Neural cell (in vitro differentiated cells): ENCODE measurements at regions not wholly inside any gene's neighbourhood (a gene's known extent, or its start where the extent isn't known, plus 50 kb on each side); places are given as distances from the start of the nearest gene placed in this dataset.

Experiments
- H2AFZ ChIP-seq: fragments of 200-600, 300-800 bp; sonication (generic), shearing (Covaris generic); 2 replicates; pipeline ENCODE4 v1.6.0; 2014; ENCODE audit warnings: low read depth, mild to moderate bottlenecking, antibody characterized with exemption, low read length, moderate library complexity
- H3F3A ChIP-seq: fragments of 200-600 bp; shearing (Covaris generic); 2 replicates; pipeline ENCODE4 v1.6.1; 2016; ENCODE audit warnings: mild to moderate bottlenecking, moderate library complexity, mixed read lengths, antibody characterized with exemption, low read length; ENCODE audit not compliant: insufficient read depth, poor library complexity, severe bottlenecking
- H3K27ac ChIP-seq: fragments of 200-600, 300-800 bp; sonication (generic), shearing (Covaris generic); 2 replicates; pipeline ENCODE4 v1.5.1; 2014; ENCODE audit warnings: mild to moderate bottlenecking, low read length, moderate library complexity
- H3K27me3 ChIP-seq: fragments of 300-800, 200-600 bp; sonication (generic), shearing (Covaris generic); 2 replicates; pipeline ENCODE4 v1.6.0; 2014; ENCODE audit warnings: mild to moderate bottlenecking, low read depth, low read length, moderate library complexity; ENCODE audit not compliant: insufficient read depth
- H3K36me3 ChIP-seq: fragments of 300-800, 200-600 bp; sonication (generic), shearing (Covaris generic); 2 replicates; pipeline ENCODE4 v1.5.1; 2014; ENCODE audit warnings: mild to moderate bottlenecking, antibody characterized with exemption, low read length, moderate library complexity; ENCODE audit not compliant: insufficient read depth
- H3K4me2 ChIP-seq: fragments of 300-800, 200-600 bp; sonication (generic), shearing (Covaris generic); 2 replicates; pipeline ENCODE4 v1.6.0; 2014; ENCODE audit warnings: mild to moderate bottlenecking, low read length
- H3K4me3 ChIP-seq: fragments of 300-800, 200-600 bp; sonication (generic), shearing (Covaris generic); 2 replicates; pipeline ENCODE4 v1.5.1; 2014; ENCODE audit warnings: mild to moderate bottlenecking, low read length, moderate library complexity
- H3K79me2 ChIP-seq: fragments of 200-600 bp; shearing (Covaris generic); replicated peaks from 2 replicates; pipeline ENCODE4 v1.6.0; 2014; ENCODE audit warnings: mild to moderate bottlenecking, low read length, moderate library complexity; ENCODE audit not compliant: insufficient read depth
- H3K9ac ChIP-seq: fragments of 300-800, 200-600 bp; sonication (generic), shearing (Covaris generic); 2 replicates; pipeline ENCODE4 v1.6.1; 2016; ENCODE audit warnings: mild to moderate bottlenecking, low read length, mixed read lengths
- H3K9me2 ChIP-seq: fragments of 200-600 bp; shearing (Covaris generic); 2 replicates; pipeline ENCODE4 v1.6.1; 2016; ENCODE audit warnings: mild to moderate bottlenecking, low read length, mixed read lengths; ENCODE audit not compliant: insufficient read depth
- H3K9me3 ChIP-seq: fragments of 200-600, 300-800 bp; sonication (generic), shearing (Covaris generic); 2 replicates; pipeline ENCODE4 v1.6.1; 2016; ENCODE audit warnings: mild to moderate bottlenecking, mixed run types, low read length, moderate library complexity, mixed read lengths
- H4K20me1 ChIP-seq: fragments of 200-600 bp; shearing (Covaris generic); 2 replicates; pipeline ENCODE4 v1.6.1; 2016; ENCODE audit warnings: mild to moderate bottlenecking, mixed run types; ENCODE audit not compliant: insufficient read depth
- EP300 ChIP-seq: fragments of 450-650 bp; conservative IDR thresholded peaks from 2 replicates; pipeline ENCODE4 v1.6.1; 2014; ENCODE audit warnings: antibody characterized with exemption, mild to moderate bottlenecking, moderate library complexity; ENCODE audit not compliant: poor library complexity, severe bottlenecking
- EZH2 ChIP-seq: fragments of 200-600, 300-800 bp; shearing (Covaris generic), sonication (generic); IDR thresholded peaks from 2 replicates; pipeline ENCODE4 v1.6.1; 2014; ENCODE audit warnings: antibody characterized with exemption, low read length, borderline replicate concordance, mild to moderate bottlenecking; ENCODE audit not compliant: insufficient read depth, poor library complexity, severe bottlenecking
- MXI1 ChIP-seq: fragments of 450-650 bp; conservative IDR thresholded peaks from 2 replicates; pipeline ENCODE4 v1.6.1; 2014; ENCODE audit warnings: antibody characterized with exemption, mild to moderate bottlenecking; ENCODE audit not compliant: poor library complexity, severe bottlenecking
- POLR2AphosphoS5 ChIP-seq: IDR thresholded peaks from 2 replicates; pipeline ENCODE4 v1.6.1; 2012
- RAD21 ChIP-seq: fragments of 450-650 bp; conservative IDR thresholded peaks from 2 replicates; pipeline ENCODE4 v1.6.1; 2014; ENCODE audit warnings: antibody characterized with exemption, mild to moderate bottlenecking, moderate library complexity
- REST ChIP-seq: IDR thresholded peaks from 2 replicates; pipeline ENCODE4 v1.6.1; 2012; ENCODE audit warnings: borderline replicate concordance
- SMC3 ChIP-seq: fragments of 450-650 bp; conservative IDR thresholded peaks from 2 replicates; pipeline ENCODE4 v1.6.1; 2014; ENCODE audit warnings: antibody characterized with exemption, mild to moderate bottlenecking, moderate library complexity; ENCODE audit not compliant: poor library complexity
- TAF1 ChIP-seq: IDR thresholded peaks from 2 replicates; pipeline ENCODE4 v1.6.1; 2012; ENCODE audit warnings: low read depth
- TF ChIP-seq, protein P1 (sequence below): fragments of 450-650 bp; IDR thresholded peaks from 2 replicates; pipeline ENCODE4 v1.5.1; 2014; ENCODE audit warnings: antibody characterized with exemption, mild to moderate bottlenecking, moderate library complexity; ENCODE audit not compliant: poor library complexity, severe bottlenecking

GRCh38 chr4:25590171-25590570 lies 65.5 kb upstream of the SLC34A2 start:
- H3F3A ChIP-seq = no peaks in the 10 kb centered on the region
- no peaks in the 10 kb centered on the region for H3K79me2 ChIP-seq
- no peak for TF ChIP-seq MXI1
- no peak for TF ChIP-seq REST
- TF ChIP-seq RAD21 = no peak
- TF ChIP-seq, protein P1, sequence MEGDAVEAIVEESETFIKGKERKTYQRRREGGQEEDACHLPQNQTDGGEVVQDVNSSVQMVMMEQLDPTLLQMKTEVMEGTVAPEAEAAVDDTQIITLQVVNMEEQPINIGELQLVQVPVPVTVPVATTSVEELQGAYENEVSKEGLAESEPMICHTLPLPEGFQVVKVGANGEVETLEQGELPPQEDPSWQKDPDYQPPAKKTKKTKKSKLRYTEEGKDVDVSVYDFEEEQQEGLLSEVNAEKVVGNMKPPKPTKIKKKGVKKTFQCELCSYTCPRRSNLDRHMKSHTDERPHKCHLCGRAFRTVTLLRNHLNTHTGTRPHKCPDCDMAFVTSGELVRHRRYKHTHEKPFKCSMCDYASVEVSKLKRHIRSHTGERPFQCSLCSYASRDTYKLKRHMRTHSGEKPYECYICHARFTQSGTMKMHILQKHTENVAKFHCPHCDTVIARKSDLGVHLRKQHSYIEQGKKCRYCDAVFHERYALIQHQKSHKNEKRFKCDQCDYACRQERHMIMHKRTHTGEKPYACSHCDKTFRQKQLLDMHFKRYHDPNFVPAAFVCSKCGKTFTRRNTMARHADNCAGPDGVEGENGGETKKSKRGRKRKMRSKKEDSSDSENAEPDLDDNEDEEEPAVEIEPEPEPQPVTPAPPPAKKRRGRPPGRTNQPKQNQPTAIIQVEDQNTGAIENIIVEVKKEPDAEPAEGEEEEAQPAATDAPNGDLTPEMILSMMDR = no peak
- TF ChIP-seq TAF1 = no peak
- no peak for TF ChIP-seq POLR2AphosphoS5
- no peak for TF ChIP-seq EP300
- no peak for TF ChIP-seq EZH2
- no peak for TF ChIP-seq SMC3
- H3K27ac ChIP-seq = no peak overlapping the region
- H3K9me3 ChIP-seq = no peaks in the 10 kb centered on the region
- H2AFZ ChIP-seq = no peak overlapping the region
- H3K4me3 ChIP-seq = no peak overlapping the region
- H3K36me3 ChIP-seq = no peaks in the 10 kb centered on the region
- H3K4me2 ChIP-seq = no peak overlapping the region
- no peak overlapping the region for H3K9ac ChIP-seq
- H3K9me2 ChIP-seq = no peaks in the 10 kb centered on the region
- H4K20me1 ChIP-seq = no peaks in the 10 kb centered on the region
- no peaks in the 10 kb centered on the region for H3K27me3 ChIP-seq

- Histone ChIP-seq H3K4me3 (no peak overlapping the region), H3K9me3 (no peaks in the 10 kb centered on the region), H3K36me3 (no peaks in the 10 kb centered on the region), H3K9me2 (no peaks in the 10 kb centered on the region), H3K4me2 (no peak overlapping the region), H2AFZ (no peak overlapping the region), H3F3A (no peaks in the 10 kb centered on the region), H3K27me3 (no peaks in the 10 kb centered on the region), H3K9ac (no peak overlapping the region), H4K20me1 (no peaks in the 10 kb centered on the region), H3K27ac (no peak overlapping the region), H3K79me2 (no peaks in the 10 kb centered on the region)
- no peak for TF ChIP-seq SMC3
- no peak for TF ChIP-seq TAF1
- no peak for TF ChIP-seq REST
- TF ChIP-seq MXI1 = no peak
- TF ChIP-seq EP300 = no peak
- TF ChIP-seq, protein P1 = no peak
- TF ChIP-seq RAD21 = no peak
- no peak for TF ChIP-seq POLR2AphosphoS5
- no peak for TF ChIP-seq EZH2
These were observed 62.9 kb upstream of the SLC34A2 start for GRCh38 chr4:25592736-25593135.
